PC-9 (cell line): ENCODE measurements at regions not wholly inside any gene's neighbourhood (a gene's known extent, or its start where the extent isn't known, plus 50 kb on each side); places are given as distances from the start of the nearest gene placed in this dataset.

Experiments used
- BruUV-seq: library from RNA; stranded (reverse); fragments of 400-500 nt; replicated peaks from 2 replicates; lab custom pipeline; 2021; lab: Mats Ljungman, UMichigan
- CTCF ChIA-PET: fragments of 300-600 bp; sonication (Branson Sonifier 250); formaldehyde crosslinking; loops from one replicate; lab custom pipeline; 2022; ENCODE audit warnings: antibody characterized with exemption; lab: Charles Lee
- POLR2A ChIA-PET: fragments of 300-600 bp; sonication (Branson Sonifier 250); formaldehyde crosslinking; loops from one replicate; lab custom pipeline; 2022; ENCODE audit warnings: antibody characterized with exemption; ENCODE audit not compliant: unreplicated experiment; lab: Charles Lee
- DNase-seq, 2 experiments: peaks; one replicate each; pipeline versions ENCODE4 v3.0.0 to v3.0.0-alpha.2; 2015 to 2022; ENCODE audit warnings: mixed read lengths in 1 of 2
- H2AFZ ChIP-seq: fragments of 200-600 bp; sonication (generic); 2 replicates; pipeline ENCODE4 v1.8.1; 2017; ENCODE audit warnings: antibody characterized with exemption
- H3F3A ChIP-seq: fragments of 200-600 bp; sonication (generic); 2 replicates; pipeline ENCODE4 v1.8.1; 2017; ENCODE audit warnings: antibody characterized with exemption, mild to moderate bottlenecking, low read depth; ENCODE audit not compliant: insufficient read depth
- H3K27ac ChIP-seq: fragments of 200-600 bp; sonication (generic); 2 replicates; pipeline ENCODE4 v1.6.1; 2016; ENCODE audit warnings: mixed run types
- H3K27me3 ChIP-seq: fragments of 200-600 bp; sonication (generic); 2 replicates; pipeline ENCODE4 v1.6.1; 2016; ENCODE audit warnings: low read depth, mixed run types; ENCODE audit not compliant: insufficient read depth
- H3K36me3 ChIP-seq: fragments of 200-600 bp; sonication (generic); 2 replicates; pipeline ENCODE4 v1.6.1; 2016; ENCODE audit warnings: low read depth, mixed run types
- H3K4me1 ChIP-seq: fragments of 200-600 bp; sonication (generic); replicated peaks from 2 replicates; pipeline ENCODE4 v1.6.1; 2016; ENCODE audit warnings: mixed run types; ENCODE audit not compliant: insufficient read depth
- H3K4me2 ChIP-seq: fragments of 200-600 bp; sonication (generic); 2 replicates; pipeline ENCODE4 v1.6.1; 2017; ENCODE audit warnings: mixed run types
- H3K4me3 ChIP-seq: fragments of 200-600 bp; sonication (generic); 2 replicates; pipeline ENCODE4 v1.6.1; 2016; ENCODE audit warnings: mixed run types
- H3K79me2 ChIP-seq: fragments of 200-600 bp; sonication (generic); 2 replicates; pipeline ENCODE4 v1.6.1; 2017; ENCODE audit warnings: low read depth, mixed run types
- H3K9me2 ChIP-seq: fragments of 200-600 bp; sonication (generic); 2 replicates; pipeline ENCODE4 v1.8.1; 2017; ENCODE audit warnings: mild to moderate bottlenecking; ENCODE audit not compliant: insufficient read depth
- H3K9me3 ChIP-seq: fragments of 200-600 bp; sonication (generic); 2 replicates; pipeline ENCODE4 v1.8.1; 2016; ENCODE audit warnings: low read depth; ENCODE audit not compliant: insufficient read depth
- H4K20me1 ChIP-seq: fragments of 200-600 bp; sonication (generic); 2 replicates; pipeline ENCODE4 v1.8.1; 2017; ENCODE audit not compliant: insufficient read depth
- CTCF ChIP-seq: fragments of 200-600 bp; sonication (generic); conservative IDR thresholded peaks from 2 replicates; pipeline ENCODE4 v1.6.1; 2017; ENCODE audit warnings: mixed run types, antibody characterized with exemption, mild to moderate bottlenecking, moderate library complexity
- EZH2 ChIP-seq: fragments of 200-600 bp; sonication (generic); IDR thresholded peaks from 2 replicates; pipeline ENCODE4 v1.8.0; 2017; ENCODE audit warnings: antibody characterized with exemption, low read depth
- intact Hi-C: fragments of 100-400 bp; cut with micrococcal nuclease; formaldehyde crosslinking; loops from one replicate; pipeline ENCODE4 v1.10.0; 2022; ENCODE audit not compliant: unreplicated experiment

- Histone ChIP-seq H3K27ac (no peak overlapping the region), H3K4me2 (no peak overlapping the region), H3K27me3 (no peaks in the 10 kb centered on the region), H3K4me1 (no peaks in the 10 kb centered on the region), H3K79me2 (no peaks in the 10 kb centered on the region), H4K20me1 (no peaks in the 10 kb centered on the region), H3K9me3 (no peaks in the 10 kb centered on the region), H2AFZ (no peak overlapping the region), H3F3A (no peaks in the 10 kb centered on the region), H3K4me3 (no peak overlapping the region), H3K36me3 (no peaks in the 10 kb centered on the region), H3K9me2 (no peaks in the 10 kb centered on the region)
- intact Hi-C loops: no loop called here
- POLR2A ChIA-PET: no interaction called here
- CTCF ChIA-PET: no interaction called here
- no peak for TF ChIP-seq EZH2
- no peak for TF ChIP-seq CTCF
- DNase-seq: no peak
- BruUV-seq: no TSS peak
Observed at GRCh38 chr18:38466426-38466825, 900.8 kb upstream of the CELF4 start.

DNA sequence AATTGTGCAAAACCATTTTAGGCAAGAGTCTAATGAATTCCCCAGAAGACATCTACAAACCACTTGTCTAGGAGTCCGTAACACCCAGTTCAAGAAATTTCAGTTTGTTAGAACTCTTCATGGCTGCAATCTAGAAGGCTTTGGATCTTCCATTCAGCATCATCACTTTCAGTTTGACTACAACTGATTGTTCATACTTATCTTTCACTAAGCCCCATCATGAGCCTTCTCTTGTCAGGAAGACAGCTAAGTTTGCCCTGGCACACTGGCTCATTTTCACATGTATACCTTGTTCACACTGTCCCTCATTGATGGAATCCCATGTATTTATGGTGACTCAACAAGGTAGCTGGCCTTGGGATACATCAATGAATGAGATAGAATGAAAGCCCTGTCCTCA lies 898.4 kb upstream of the CELF4 start:
- H2AFZ ChIP-seq: no peak overlapping the region
- CTCF ChIA-PET: no interaction called here
- no peak for DNase-seq
- no peaks in the 10 kb centered on the region for H3K27me3 ChIP-seq
- no peak overlapping the region for H3K4me2 ChIP-seq
- no TSS peak for BruUV-seq
- no peaks in the 10 kb centered on the region for H4K20me1 ChIP-seq
- no peaks in the 10 kb centered on the region for H3K9me3 ChIP-seq
- H3K4me1 ChIP-seq: no peaks in the 10 kb centered on the region
- no peaks in the 10 kb centered on the region for H3K79me2 ChIP-seq
- intact Hi-C loops: no loop called here
- H3F3A ChIP-seq: no peaks in the 10 kb centered on the region
- H3K9me2 ChIP-seq: no peaks in the 10 kb centered on the region
- no peak for TF ChIP-seq CTCF
- TF ChIP-seq EZH2: no peak
- no peak overlapping the region for H3K27ac ChIP-seq
- POLR2A ChIA-PET: no interaction called here
- H3K4me3 ChIP-seq: no peak overlapping the region
- no peaks in the 10 kb centered on the region for H3K36me3 ChIP-seq

- no peak for TF ChIP-seq CTCF
- TF ChIP-seq EZH2: no peak
- no peak for DNase-seq
- Histone ChIP-seq H3K9me2 (no peaks in the 10 kb centered on the region), H3F3A (no peaks in the 10 kb centered on the region), H3K36me3 (no peaks in the 10 kb centered on the region), H3K79me2 (no peaks in the 10 kb centered on the region), H3K4me3 (no peak overlapping the region), H3K4me2 (no peak overlapping the region), H2AFZ (no peak overlapping the region), H4K20me1 (no peaks in the 10 kb centered on the region), H3K27ac (no peak overlapping the region), H3K9me3 (no peaks in the 10 kb centered on the region), H3K4me1 (no peaks in the 10 kb centered on the region), H3K27me3 (no peaks in the 10 kb centered on the region)
- ChIA-PET CTCF (no interaction called here), POLR2A (no interaction called here)
- no TSS peak for BruUV-seq
- intact Hi-C loops: no loop called here
Observed at GRCh38 chr18:38460657-38461056, 895.1 kb upstream of the CELF4 start.
